Spleen (tissue), 7 donors: ENCODE measurements at regions not wholly inside any gene's neighbourhood (a gene's known extent, or its start where the extent isn't known, plus 50 kb on each side); places are given as distances from the start of the nearest gene placed in this dataset.

ENCODE experiments used
- CTCF ChIP-seq, 11 experiments: fragments of 200-600 bp in 7 of 11; fragments of 450-650 bp in 4 of 11; sonication (generic) in 4 of 11; IDR thresholded peaks in 8 of 11; conservative IDR thresholded peaks in 3 of 11; 1 replicate in 7 of 11; 2 replicates in 4 of 11; pipeline versions ENCODE4 v1.4.0 to v1.8.0; 2016 to 2021; ENCODE audit warnings: antibody characterized with exemption in 11 of 11, inconsistent platforms in 4 of 11, mild to moderate bottlenecking in 1 of 11
- POLR2A ChIP-seq, 3 donors: fragments of 450-650 bp; IDR thresholded peaks; one replicate each; pipeline ENCODE4 v1.5.1; 2017; ENCODE audit warnings: antibody characterized with exemption in 3 of 3, mild to moderate bottlenecking in 1 of 3
- donor health status: DM: no; HTN: no; CAD: no; lungs with moderate emphysema.
- donor health status: DM: no; HTN: no; CAD: no.
- donor health status: DM: no; HTN: no; CAD: no.

- TF ChIP-seq CTCF (IDR thresholded peaks at IDR 0.05 in 8 of 11, conservative IDR thresholded peaks at IDR 0.05 in 3 of 11), result no peak
- no peak for TF ChIP-seq POLR2A (IDR thresholded peaks at IDR 0.05)
Observed at GRCh38 chr18:10029711-10030110, 115.9 kb downstream of the VAPA start.
